K562 (cell line): ENCODE measurements at regions not wholly inside any gene's neighbourhood (a gene's known extent, or its start where the extent isn't known, plus 50 kb on each side); places are given as distances from the start of the nearest gene placed in this dataset.

Source experiments
- BHLHE40 ChIP-seq: IDR thresholded peaks from 2 replicates; pipeline ENCODE4 v1.6.1; 2011; ENCODE audit warnings: low read length, improper control_type of control experiment
- CC2D1A ChIP-seq: fragments of 450-650 bp; IDR thresholded peaks from 2 replicates; pipeline ENCODE4 v1.6.1; 2017; ENCODE audit warnings: mild to moderate bottlenecking
- CREM ChIP-seq: IDR thresholded peaks from 2 replicates; pipeline ENCODE4 v1.6.1; 2014; ENCODE audit warnings: antibody characterized with exemption, low read depth
- FOXK2 ChIP-seq, 2 experiments: fragments of 450-650 bp; IDR thresholded peaks in 1 of 2; conservative IDR thresholded peaks in 1 of 2; 2 replicates each; pipeline ENCODE4 v1.6.1; 2016; ENCODE audit warnings: low read depth in 2 of 2, mild to moderate bottlenecking in 1 of 2
- HDAC2 ChIP-seq: fragments of 450-650 bp; IDR thresholded peaks from 2 replicates; pipeline ENCODE4 v1.6.1; 2016; ENCODE audit warnings: mild to moderate bottlenecking
- TF ChIP-seq, protein P1 (sequence below): fragments of 450-650 bp; formaldehyde crosslinking; IDR thresholded peaks from 2 replicates; pipeline ENCODE4 v1.4.0; 2020; ENCODE audit warnings: mild to moderate bottlenecking, moderate library complexity
- TF ChIP-seq, protein P2 (sequence below), 2 experiments: fragments of 450-650 bp; formaldehyde crosslinking in 1 of 2; IDR thresholded peaks; 2 replicates each; pipeline versions ENCODE4 v1.4.0 to v1.6.1; 2014 to 2020; ENCODE audit warnings: mild to moderate bottlenecking in 2 of 2, borderline replicate concordance in 1 of 2, low read depth in 1 of 2
- TF ChIP-seq, protein P3 (sequence below), 2 experiments: fragments of 450-650 bp; IDR thresholded peaks; 2 replicates each; pipeline ENCODE4 v1.6.1; 2016

DNA sequence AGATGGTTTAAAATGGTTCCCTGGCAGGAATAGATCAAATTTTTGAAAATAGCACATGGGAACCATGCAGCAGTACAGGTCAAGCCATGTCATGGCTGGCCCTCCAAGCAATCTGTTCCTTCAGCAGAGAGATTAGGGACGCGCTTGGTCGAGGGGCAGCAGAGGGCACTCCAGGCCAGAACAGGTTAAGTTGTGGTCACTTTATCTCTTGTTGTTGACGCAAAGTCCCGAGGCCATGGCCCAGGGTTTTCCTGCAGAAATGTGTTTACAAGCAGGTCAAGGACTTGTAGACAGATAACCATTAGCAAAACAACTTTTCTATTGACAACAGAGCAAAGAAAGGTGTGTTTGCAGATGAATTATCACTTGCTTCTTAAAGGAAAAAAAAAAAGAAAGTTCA lies 570.0 kb upstream of the NR2F2 start (continued):
- TF ChIP-seq, protein P1, sequence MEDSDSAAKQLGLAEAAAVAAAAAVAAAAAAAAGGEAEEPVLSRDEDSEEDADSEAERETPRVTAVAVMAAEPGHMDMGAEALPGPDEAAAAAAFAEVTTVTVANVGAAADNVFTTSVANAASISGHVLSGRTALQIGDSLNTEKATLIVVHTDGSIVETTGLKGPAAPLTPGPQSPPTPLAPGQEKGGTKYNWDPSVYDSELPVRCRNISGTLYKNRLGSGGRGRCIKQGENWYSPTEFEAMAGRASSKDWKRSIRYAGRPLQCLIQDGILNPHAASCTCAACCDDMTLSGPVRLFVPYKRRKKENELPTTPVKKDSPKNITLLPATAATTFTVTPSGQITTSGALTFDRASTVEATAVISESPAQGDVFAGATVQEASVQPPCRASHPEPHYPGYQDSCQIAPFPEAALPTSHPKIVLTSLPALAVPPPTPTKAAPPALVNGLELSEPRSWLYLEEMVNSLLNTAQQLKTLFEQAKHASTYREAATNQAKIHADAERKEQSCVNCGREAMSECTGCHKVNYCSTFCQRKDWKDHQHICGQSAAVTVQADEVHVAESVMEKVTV (CRISPR knock-in tag), result 0 out of 2 replicates have a peak, but pooled peaks have one; percentile 58
- TF ChIP-seq, protein P2, sequence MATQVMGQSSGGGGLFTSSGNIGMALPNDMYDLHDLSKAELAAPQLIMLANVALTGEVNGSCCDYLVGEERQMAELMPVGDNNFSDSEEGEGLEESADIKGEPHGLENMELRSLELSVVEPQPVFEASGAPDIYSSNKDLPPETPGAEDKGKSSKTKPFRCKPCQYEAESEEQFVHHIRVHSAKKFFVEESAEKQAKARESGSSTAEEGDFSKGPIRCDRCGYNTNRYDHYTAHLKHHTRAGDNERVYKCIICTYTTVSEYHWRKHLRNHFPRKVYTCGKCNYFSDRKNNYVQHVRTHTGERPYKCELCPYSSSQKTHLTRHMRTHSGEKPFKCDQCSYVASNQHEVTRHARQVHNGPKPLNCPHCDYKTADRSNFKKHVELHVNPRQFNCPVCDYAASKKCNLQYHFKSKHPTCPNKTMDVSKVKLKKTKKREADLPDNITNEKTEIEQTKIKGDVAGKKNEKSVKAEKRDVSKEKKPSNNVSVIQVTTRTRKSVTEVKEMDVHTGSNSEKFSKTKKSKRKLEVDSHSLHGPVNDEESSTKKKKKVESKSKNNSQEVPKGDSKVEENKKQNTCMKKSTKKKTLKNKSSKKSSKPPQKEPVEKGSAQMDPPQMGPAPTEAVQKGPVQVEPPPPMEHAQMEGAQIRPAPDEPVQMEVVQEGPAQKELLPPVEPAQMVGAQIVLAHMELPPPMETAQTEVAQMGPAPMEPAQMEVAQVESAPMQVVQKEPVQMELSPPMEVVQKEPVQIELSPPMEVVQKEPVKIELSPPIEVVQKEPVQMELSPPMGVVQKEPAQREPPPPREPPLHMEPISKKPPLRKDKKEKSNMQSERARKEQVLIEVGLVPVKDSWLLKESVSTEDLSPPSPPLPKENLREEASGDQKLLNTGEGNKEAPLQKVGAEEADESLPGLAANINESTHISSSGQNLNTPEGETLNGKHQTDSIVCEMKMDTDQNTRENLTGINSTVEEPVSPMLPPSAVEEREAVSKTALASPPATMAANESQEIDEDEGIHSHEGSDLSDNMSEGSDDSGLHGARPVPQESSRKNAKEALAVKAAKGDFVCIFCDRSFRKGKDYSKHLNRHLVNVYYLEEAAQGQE (IDR thresholded peaks at IDR 0.05; ENCODE audit: borderline replicate concordance), result peak; percentile 67; the same call in 1 of the 2 replicates
- TF ChIP-seq, protein P2 (CRISPR knock-in tag; IDR thresholded peaks at IDR 0.05; ENCODE audit: low read depth), result no peak
- TF ChIP-seq BHLHE40 (peak; percentile 30; the same call in 1 of the 2 replicates), FOXK2 (conservative IDR thresholded peaks at IDR 0.05 in 1 of 2, IDR thresholded peaks at IDR 0.05 in 1 of 2; ENCODE audit: low read depth in 2 of 2) (peak; percentile 45 to 55; a peak in 2 of 4 replicates), HDAC2 (0 out of 2 replicates have a peak, but pooled peaks have one; percentile 26), CREM (peak; percentile 46), CC2D1A (peak; percentile 48; the same call in 1 of the 2 replicates)
- TF ChIP-seq, protein P3, sequence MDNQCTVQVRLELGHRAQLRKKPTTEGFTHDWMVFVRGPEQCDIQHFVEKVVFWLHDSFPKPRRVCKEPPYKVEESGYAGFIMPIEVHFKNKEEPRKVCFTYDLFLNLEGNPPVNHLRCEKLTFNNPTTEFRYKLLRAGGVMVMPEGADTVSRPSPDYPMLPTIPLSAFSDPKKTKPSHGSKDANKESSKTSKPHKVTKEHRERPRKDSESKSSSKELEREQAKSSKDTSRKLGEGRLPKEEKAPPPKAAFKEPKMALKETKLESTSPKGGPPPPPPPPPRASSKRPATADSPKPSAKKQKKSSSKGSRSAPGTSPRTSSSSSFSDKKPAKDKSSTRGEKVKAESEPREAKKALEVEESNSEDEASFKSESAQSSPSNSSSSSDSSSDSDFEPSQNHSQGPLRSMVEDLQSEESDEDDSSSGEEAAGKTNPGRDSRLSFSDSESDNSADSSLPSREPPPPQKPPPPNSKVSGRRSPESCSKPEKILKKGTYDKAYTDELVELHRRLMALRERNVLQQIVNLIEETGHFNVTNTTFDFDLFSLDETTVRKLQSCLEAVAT (IDR thresholded peaks at IDR 0.05), result peak in 1 of 2 experiments; percentile 72; a peak in 2 of 4 replicates
